ENCODE measurements at regions not wholly inside any gene's neighbourhood (a gene's known extent, or its start where the extent isn't known, plus 50 kb on each side); places are given as distances from the start of the nearest gene placed in this dataset.
"Not testable (repeated sequence)": the region's sequence is repeated elsewhere in the genome, so short reads cannot be mapped to it uniquely, and the experiment has no call there.

GRCh38 chr4:118474771-118475170 is 122.0 kb upstream of the PRSS12 start:
- H3K27me3 Mint-ChIP-seq, H3K36me3 Mint-ChIP-seq, H3K4me1 Mint-ChIP-seq, H3K27ac Mint-ChIP-seq, H3K4me3 Mint-ChIP-seq, H3K9me3 Mint-ChIP-seq: not testable (repeated sequence)

- H3K27ac Mint-ChIP-seq, H3K4me1 Mint-ChIP-seq, H3K27me3 Mint-ChIP-seq, H3K9me3 Mint-ChIP-seq, H3K36me3 Mint-ChIP-seq, H3K4me3 Mint-ChIP-seq: not testable (repeated sequence)
These were observed 123.1 kb upstream of the PRSS12 start for GRCh38 chr4:118475901-118476300.

DNA sequence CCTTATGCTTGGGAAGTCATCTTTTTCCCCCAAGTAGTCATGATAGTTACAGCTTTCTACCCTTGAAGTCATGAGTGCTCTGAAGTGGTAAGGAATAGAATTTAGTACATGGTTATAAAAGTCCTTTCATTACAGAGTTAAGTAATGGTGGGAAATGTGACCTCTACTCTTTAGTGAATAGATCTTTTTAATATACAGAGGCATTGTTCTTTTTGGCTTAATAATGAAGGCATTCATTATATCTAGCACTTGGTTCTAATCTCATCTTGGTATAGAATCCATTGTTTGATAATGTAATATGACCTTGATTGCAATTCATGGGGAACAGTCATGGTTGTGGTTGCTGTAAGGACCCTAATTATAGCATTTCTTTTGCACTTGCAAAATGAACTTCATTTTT is 125.0 kb upstream of the PRSS12 start:
- not testable (repeated sequence) for H3K4me3 Mint-ChIP-seq

GRCh38 chr4:118485801-118486314 is 133.1 kb upstream of the PRSS12 start:
- H3K27ac Mint-ChIP-seq, H3K9me3 Mint-ChIP-seq, H3K4me3 Mint-ChIP-seq, H3K4me1 Mint-ChIP-seq, H3K36me3 Mint-ChIP-seq, H3K27me3 Mint-ChIP-seq: not testable (repeated sequence)

More for the DNA sequence above, 125.0 kb upstream of the PRSS12 start:
- H3K27ac Mint-ChIP-seq, H3K27me3 Mint-ChIP-seq, H3K36me3 Mint-ChIP-seq, H3K4me1 Mint-ChIP-seq, H3K9me3 Mint-ChIP-seq: not testable (repeated sequence)

- H3K9me3 Mint-ChIP-seq, H3K27ac Mint-ChIP-seq, H3K4me1 Mint-ChIP-seq, H3K36me3 Mint-ChIP-seq, H3K27me3 Mint-ChIP-seq, H3K4me3 Mint-ChIP-seq: not testable (repeated sequence)
These were observed 140.2 kb upstream of the PRSS12 start for GRCh38 chr4:118492963-118493362.

DNA sequence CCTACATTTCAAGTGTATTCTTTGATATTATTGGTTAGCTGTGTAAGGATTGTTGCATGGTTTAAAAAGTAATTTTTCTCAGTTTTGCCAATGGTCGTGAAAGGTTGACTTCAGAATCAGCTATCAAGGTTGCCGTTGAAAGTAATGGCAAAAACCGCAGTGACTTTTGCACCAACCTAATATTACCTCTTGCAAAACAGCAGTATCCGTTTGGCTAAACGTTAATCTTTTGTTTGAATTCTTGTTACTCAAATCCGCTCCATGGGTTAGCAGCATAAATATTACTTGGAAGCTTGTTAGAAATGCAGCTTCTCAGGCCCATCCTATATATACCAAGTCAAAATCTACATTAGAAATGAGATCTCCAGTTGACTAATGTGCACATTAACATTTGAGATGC is 141.6 kb upstream of the PRSS12 start:
- not testable (repeated sequence) for H3K9me3 Mint-ChIP-seq, H3K27me3 Mint-ChIP-seq, H3K4me1 Mint-ChIP-seq, H3K4me3 Mint-ChIP-seq, H3K27ac Mint-ChIP-seq, H3K36me3 Mint-ChIP-seq

GRCh38 chr4:118502967-118503366 is 150.2 kb upstream of the PRSS12 start:
- not testable (repeated sequence) for H3K9me3 Mint-ChIP-seq, H3K27ac Mint-ChIP-seq, H3K4me3 Mint-ChIP-seq, H3K4me1 Mint-ChIP-seq, H3K36me3 Mint-ChIP-seq, H3K27me3 Mint-ChIP-seq

DNA sequence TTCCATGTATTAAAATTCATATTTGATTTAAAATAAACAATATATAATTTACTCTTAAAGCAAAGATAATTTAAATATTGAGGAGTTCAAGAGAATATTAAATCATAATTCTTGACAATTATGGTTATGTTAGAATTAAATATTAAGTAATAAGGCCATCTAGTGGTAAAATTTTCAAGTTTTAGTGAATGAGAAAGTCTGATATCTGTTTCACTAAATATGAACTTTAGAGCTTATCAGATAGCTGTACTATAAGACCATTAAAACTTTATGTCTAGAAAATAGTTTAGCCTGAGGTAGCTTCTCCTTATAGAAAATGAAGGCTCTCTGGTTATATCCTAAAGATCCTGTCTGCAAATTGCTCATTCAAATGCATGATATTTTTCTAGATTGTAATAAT is 152.1 kb upstream of the PRSS12 start:
- not testable (repeated sequence) for H3K4me3 Mint-ChIP-seq, H3K27me3 Mint-ChIP-seq, H3K27ac Mint-ChIP-seq, H3K4me1 Mint-ChIP-seq, H3K36me3 Mint-ChIP-seq, H3K9me3 Mint-ChIP-seq

DNA sequence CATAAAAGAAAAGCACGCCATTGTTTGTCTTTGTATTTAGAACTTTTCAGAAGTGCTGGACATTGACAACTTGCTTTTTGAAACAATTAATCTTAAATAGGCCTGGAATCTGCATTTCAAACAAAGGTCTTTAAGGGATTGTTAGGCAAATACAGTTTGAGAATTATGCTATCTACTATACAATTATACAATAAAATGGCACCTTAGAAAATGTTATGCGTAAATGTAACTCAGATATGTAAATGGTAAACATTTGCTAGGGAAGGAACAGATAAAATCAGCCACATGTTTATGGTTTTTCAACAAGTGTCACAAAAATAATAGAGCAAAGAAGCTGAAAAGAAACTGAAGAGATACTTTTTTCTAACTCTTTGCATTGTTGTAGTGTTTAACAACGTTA is 152.7 kb upstream of the PRSS12 start:
- not testable (repeated sequence) for H3K27ac Mint-ChIP-seq, H3K9me3 Mint-ChIP-seq, H3K4me3 Mint-ChIP-seq, H3K4me1 Mint-ChIP-seq, H3K36me3 Mint-ChIP-seq, H3K27me3 Mint-ChIP-seq

GRCh38 chr4:118512870-118513269 is 160.1 kb upstream of the PRSS12 start:
- H3K4me3 Mint-ChIP-seq, H3K36me3 Mint-ChIP-seq, H3K27me3 Mint-ChIP-seq, H3K4me1 Mint-ChIP-seq, H3K27ac Mint-ChIP-seq, H3K9me3 Mint-ChIP-seq: not testable (repeated sequence)

GRCh38 chr4:118514332-118514731 is 161.5 kb upstream of the PRSS12 start:
- not testable (repeated sequence) for H3K4me1 Mint-ChIP-seq, H3K9me3 Mint-ChIP-seq, H3K27ac Mint-ChIP-seq, H3K27me3 Mint-ChIP-seq, H3K36me3 Mint-ChIP-seq, H3K4me3 Mint-ChIP-seq

- H3K9me3 Mint-ChIP-seq, H3K27me3 Mint-ChIP-seq, H3K27ac Mint-ChIP-seq, H3K4me1 Mint-ChIP-seq, H3K4me3 Mint-ChIP-seq, H3K36me3 Mint-ChIP-seq: not testable (repeated sequence)
These were observed 163.3 kb upstream of the PRSS12 start for GRCh38 chr4:118516107-118516506.

- not testable (repeated sequence) for H3K27ac Mint-ChIP-seq, H3K36me3 Mint-ChIP-seq, H3K4me1 Mint-ChIP-seq, H3K4me3 Mint-ChIP-seq, H3K9me3 Mint-ChIP-seq, H3K27me3 Mint-ChIP-seq
These were observed 155.1 kb upstream of the METTL14 start for GRCh38 chr4:118530107-118530506.

DNA sequence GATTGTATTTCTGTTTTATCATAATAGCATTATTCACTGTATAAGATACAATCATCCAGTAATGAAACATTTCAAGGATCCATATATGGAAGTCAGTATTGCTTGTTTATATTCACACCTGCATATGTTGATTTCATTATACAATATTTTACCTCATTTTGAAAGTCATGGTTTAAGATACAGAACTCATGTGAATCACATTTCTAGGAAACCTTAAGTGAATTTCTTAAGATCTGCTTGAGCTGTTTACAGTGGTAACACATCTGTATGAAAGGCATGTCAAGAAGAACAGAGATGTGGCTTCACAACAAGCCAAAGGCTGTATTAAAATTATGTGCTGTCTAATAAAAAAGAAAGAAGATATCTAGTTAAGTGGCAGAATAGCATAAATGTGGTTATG is 153.2 kb upstream of the METTL14 start:
- not testable (repeated sequence) for H3K9me3 Mint-ChIP-seq, H3K36me3 Mint-ChIP-seq, H3K4me3 Mint-ChIP-seq, H3K27me3 Mint-ChIP-seq, H3K4me1 Mint-ChIP-seq, H3K27ac Mint-ChIP-seq

GRCh38 chr4:118535788-118536187 is 149.4 kb upstream of the METTL14 start:
- not testable (repeated sequence) for H3K27me3 Mint-ChIP-seq, H3K4me1 Mint-ChIP-seq, H3K27ac Mint-ChIP-seq, H3K36me3 Mint-ChIP-seq, H3K4me3 Mint-ChIP-seq, H3K9me3 Mint-ChIP-seq

GRCh38 chr4:118539412-118540077 is 145.6 kb upstream of the METTL14 start:
- H3K27ac Mint-ChIP-seq, H3K4me1 Mint-ChIP-seq, H3K4me3 Mint-ChIP-seq, H3K27me3 Mint-ChIP-seq, H3K36me3 Mint-ChIP-seq, H3K9me3 Mint-ChIP-seq: not testable (repeated sequence)

GRCh38 chr4:118556576-118556975 is 128.6 kb upstream of the METTL14 start:
- not testable (repeated sequence) for H3K27ac Mint-ChIP-seq, H3K9me3 Mint-ChIP-seq, H3K4me1 Mint-ChIP-seq, H3K27me3 Mint-ChIP-seq, H3K36me3 Mint-ChIP-seq, H3K4me3 Mint-ChIP-seq

All from IgD-negative memory B cell (primary cell).